Left ventricle myocardium inferior (tissue), 1 donor: ENCODE measurements at regions not wholly inside any gene's neighbourhood (a gene's known extent, or its start where the extent isn't known, plus 50 kb on each side); places are given as distances from the start of the nearest gene placed in this dataset.

Experiments
- DNase-seq: peaks from one replicate; pipeline ENCODE4 v3.0.0-alpha.2; 2020
- H3K27ac ChIP-seq: fragments of 200-600 bp; replicated peaks from 2 replicates; pipeline ENCODE4 v1.8.0; 2021
- H3K27me3 ChIP-seq: fragments of 200-600 bp; 2 replicates; pipeline ENCODE4 v1.8.0; 2021; ENCODE audit warnings: low read depth
- H3K36me3 ChIP-seq: fragments of 200-600 bp; 2 replicates; pipeline ENCODE4 v1.8.0; 2021
- H3K4me1 ChIP-seq: fragments of 200-600 bp; 2 replicates; pipeline ENCODE4 v1.8.0; 2021
- H3K4me3 ChIP-seq: fragments of 200-600 bp; 2 replicates; pipeline ENCODE4 v1.8.0; 2021; ENCODE audit warnings: mild to moderate bottlenecking, moderate library complexity
- H3K9me3 ChIP-seq: fragments of 200-600 bp; replicated peaks from 2 replicates; pipeline ENCODE4 v1.8.0; 2021
- intact Hi-C: fragments of 100-400 bp; cut with micrococcal nuclease; formaldehyde crosslinking; loops from one replicate; pipeline ENCODE4 v1.11.0; 2022
- TF ChIP-seq, protein P1 (sequence below): fragments of 200-600 bp; IDR thresholded peaks from 2 replicates; pipeline ENCODE4 v1.8.0; 2021; ENCODE audit warnings: antibody characterized with exemption, mild to moderate bottlenecking, borderline replicate concordance
- donor health status: DM: no; HTN: yes; CAD: no; lungs with severe emphysema.

DNA sequence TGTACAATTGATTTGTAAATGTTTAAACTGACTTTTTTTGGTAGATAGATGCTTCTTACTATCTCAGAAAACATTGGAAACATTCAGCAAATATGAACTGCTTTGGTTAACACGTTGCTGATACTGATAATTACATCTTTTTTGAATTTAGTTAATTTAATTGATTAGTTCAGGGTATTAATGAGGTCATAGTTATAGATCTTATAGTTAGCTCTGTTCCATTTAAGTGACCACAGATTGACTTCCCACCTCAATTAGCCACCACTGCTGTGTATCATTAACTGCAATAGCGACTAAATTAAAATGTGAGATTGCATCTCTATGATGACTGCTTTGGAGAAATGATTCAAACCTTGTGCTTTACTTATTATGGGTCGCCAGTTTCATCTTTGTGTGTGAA is 407.1 kb upstream of the EDIL3 start:
- H3K9me3 ChIP-seq: peaks cover 12% of the 10 kb centered on the region
- TF ChIP-seq, protein P1, sequence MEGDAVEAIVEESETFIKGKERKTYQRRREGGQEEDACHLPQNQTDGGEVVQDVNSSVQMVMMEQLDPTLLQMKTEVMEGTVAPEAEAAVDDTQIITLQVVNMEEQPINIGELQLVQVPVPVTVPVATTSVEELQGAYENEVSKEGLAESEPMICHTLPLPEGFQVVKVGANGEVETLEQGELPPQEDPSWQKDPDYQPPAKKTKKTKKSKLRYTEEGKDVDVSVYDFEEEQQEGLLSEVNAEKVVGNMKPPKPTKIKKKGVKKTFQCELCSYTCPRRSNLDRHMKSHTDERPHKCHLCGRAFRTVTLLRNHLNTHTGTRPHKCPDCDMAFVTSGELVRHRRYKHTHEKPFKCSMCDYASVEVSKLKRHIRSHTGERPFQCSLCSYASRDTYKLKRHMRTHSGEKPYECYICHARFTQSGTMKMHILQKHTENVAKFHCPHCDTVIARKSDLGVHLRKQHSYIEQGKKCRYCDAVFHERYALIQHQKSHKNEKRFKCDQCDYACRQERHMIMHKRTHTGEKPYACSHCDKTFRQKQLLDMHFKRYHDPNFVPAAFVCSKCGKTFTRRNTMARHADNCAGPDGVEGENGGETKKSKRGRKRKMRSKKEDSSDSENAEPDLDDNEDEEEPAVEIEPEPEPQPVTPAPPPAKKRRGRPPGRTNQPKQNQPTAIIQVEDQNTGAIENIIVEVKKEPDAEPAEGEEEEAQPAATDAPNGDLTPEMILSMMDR: no peak
- H3K4me1 ChIP-seq: no peaks in the 10 kb centered on the region
- H3K27ac ChIP-seq: no peak overlapping the region
- no peak for DNase-seq
- intact Hi-C loops: no loop called here
- no peak overlapping the region for H3K4me3 ChIP-seq
- H3K27me3 ChIP-seq: no peaks in the 10 kb centered on the region
- H3K36me3 ChIP-seq: no peaks in the 10 kb centered on the region

DNA sequence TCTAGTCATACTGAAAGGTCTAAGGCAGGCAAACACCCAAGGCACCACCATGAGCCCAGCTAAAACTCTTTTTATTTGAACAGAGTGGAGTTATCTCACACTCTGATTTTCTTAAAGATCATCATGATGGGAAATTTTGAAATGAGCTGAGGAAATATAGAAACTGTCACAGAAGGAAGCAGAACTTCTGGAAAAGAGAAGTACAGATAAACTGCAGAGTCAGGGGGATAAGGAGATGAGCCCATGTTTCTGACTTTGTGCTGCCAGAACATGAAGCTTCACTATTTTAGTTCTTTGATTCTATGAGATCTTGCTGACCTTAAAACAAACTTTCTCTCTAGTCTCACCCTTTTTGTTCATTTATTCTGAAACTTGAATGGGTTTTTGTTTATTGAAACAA is 406.5 kb upstream of the EDIL3 start:
- intact Hi-C loops: no loop called here
- H3K36me3 ChIP-seq: no peaks in the 10 kb centered on the region
- no peak for DNase-seq
- no peaks in the 10 kb centered on the region for H3K4me1 ChIP-seq
- TF ChIP-seq, protein P1: no peak
- H3K4me3 ChIP-seq: no peak overlapping the region
- no peak overlapping the region for H3K27ac ChIP-seq
- H3K27me3 ChIP-seq: no peaks in the 10 kb centered on the region
- peaks cover 12% of the 10 kb centered on the region for H3K9me3 ChIP-seq

DNA sequence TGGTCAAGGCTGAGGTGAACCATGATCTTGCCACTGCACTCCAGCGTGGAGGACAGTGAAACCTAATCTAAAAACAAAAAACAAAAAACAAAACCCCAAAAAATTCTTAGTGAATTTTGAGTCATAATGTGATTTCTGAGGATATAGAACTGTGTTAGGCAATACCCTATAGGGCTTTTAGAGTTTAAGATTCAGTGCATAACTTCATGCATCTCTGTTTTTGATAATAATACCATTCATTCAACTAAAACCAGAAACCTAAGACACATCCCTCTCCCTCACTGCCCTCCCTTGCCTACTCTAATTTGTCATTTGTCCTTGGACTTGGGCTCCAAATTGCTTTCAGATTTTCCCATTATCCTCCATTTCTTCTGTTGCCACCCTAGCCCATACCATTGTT is 405.7 kb upstream of the EDIL3 start:
- no peaks in the 10 kb centered on the region for H3K27me3 ChIP-seq
- no peaks in the 10 kb centered on the region for H3K4me1 ChIP-seq
- H3K9me3 ChIP-seq: peaks cover 12% of the 10 kb centered on the region
- intact Hi-C loops: no loop called here
- TF ChIP-seq, protein P1: no peak
- H3K27ac ChIP-seq: no peak overlapping the region
- DNase-seq: no peak
- H3K4me3 ChIP-seq: no peak overlapping the region
- no peaks in the 10 kb centered on the region for H3K36me3 ChIP-seq

DNA sequence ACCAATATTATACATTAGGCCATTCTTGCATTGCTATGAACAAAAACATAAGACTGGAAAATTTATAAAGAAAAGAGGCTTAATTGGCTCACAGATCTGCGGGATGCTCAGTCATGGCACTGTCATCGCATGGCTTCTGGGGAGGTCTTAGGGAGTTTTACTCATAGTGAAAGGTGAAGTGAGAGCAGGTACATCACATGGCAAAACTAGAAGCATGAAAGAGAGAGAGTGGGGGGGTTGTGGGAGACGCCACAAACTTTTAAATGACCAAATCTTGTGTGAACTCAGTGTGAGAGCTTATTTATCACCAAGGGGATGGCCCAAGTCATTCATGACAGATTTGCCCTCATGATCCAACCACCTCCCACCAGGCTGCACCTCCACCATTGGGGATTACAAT is 398.3 kb upstream of the EDIL3 start:
- Histone ChIP-seq H3K4me1 (no peaks in the 10 kb centered on the region), H3K27me3 (no peaks in the 10 kb centered on the region), H3K36me3 (no peaks in the 10 kb centered on the region), H3K9me3 (no peaks in the 10 kb centered on the region), H3K4me3 (no peak overlapping the region), H3K27ac (no peak overlapping the region)
- no peak for DNase-seq
- TF ChIP-seq, protein P1: no peak
- intact Hi-C loops: no loop called here

DNA sequence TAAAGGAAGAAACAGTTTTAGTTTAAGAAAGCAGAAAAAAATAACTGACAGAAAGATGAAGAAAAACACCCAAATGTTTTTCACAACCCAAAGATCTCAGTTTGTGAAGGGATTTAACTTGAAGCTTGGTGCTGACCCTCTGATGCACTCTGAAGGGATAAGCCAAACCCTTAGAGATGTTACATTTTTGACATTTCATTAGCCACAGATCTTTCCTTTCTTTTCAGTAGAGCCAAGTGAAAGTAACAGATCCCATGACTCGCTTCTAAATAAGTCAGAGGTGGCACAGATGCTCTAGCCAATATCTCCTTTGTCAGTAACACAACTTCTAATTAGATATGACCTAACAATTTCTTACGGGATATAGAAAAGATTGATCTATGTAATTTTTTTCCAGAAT is 394.5 kb upstream of the EDIL3 start:
- intact Hi-C loops: no loop called here
- TF ChIP-seq, protein P1: no peak
- no peak for DNase-seq

DNA sequence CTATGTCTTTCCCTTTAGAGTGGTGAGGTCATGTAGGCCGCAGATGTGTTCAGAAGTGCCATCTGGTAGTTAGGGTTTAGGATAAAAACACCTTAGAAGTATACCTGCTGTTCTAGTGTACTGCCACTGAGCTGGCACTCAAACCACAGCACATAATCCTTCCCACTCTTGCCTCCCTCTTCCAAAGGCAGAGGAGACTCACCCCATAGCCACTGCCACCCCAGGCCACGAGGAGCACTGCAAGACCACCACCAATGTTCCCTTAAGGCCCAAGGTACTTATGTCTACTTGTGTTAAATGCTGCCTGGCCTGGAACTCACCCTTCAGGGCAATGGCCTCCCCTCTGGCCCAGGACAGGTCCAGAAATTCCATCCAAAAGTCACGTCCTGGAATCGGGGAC is 379.5 kb upstream of the EDIL3 start:
- intact Hi-C loops: no loop called here
- Histone ChIP-seq H3K27ac (no peak overlapping the region), H3K27me3 (no peaks in the 10 kb centered on the region), H3K36me3 (no peaks in the 10 kb centered on the region), H3K4me1 (no peaks in the 10 kb centered on the region), H3K9me3 (no peaks in the 10 kb centered on the region), H3K4me3 (no peak overlapping the region)
- TF ChIP-seq, protein P1: no peak
- no peak for DNase-seq

More for the DNA sequence above, 394.5 kb upstream of the EDIL3 start:
- no peaks in the 10 kb centered on the region for H3K36me3 ChIP-seq
- no peaks in the 10 kb centered on the region for H3K4me1 ChIP-seq
- no peak overlapping the region for H3K4me3 ChIP-seq
- no peaks in the 10 kb centered on the region for H3K27me3 ChIP-seq
- no peaks in the 10 kb centered on the region for H3K9me3 ChIP-seq
- H3K27ac ChIP-seq: no peak overlapping the region
